HepG2 (cell line): ENCODE measurements at regions not wholly inside any gene's neighbourhood (a gene's known extent, or its start where the extent isn't known, plus 50 kb on each side); places are given as distances from the start of the nearest gene placed in this dataset.

Source experiments
- CTCF ChIP-seq: sonication (generic); formaldehyde crosslinking; IDR thresholded peaks from 2 replicates; pipeline ENCODE4 v1.5.0; 2020; ENCODE audit warnings: mild to moderate bottlenecking, missing genetic modification reagents, moderate library complexity
- EP300 ChIP-seq, 3 experiments: sonication (generic) in 1 of 3; formaldehyde crosslinking in 1 of 3; IDR thresholded peaks; 2 replicates each; pipeline versions ENCODE4 v1.5.1 to v1.6.1; 2011 to 2020; ENCODE audit warnings: low read depth in 2 of 3, low read length in 2 of 3, borderline replicate concordance in 1 of 3, improper control_type of control experiment in 1 of 3, mild to moderate bottlenecking in 1 of 3, missing genetic modification reagents in 1 of 3, moderate library complexity in 1 of 3
- FOXK1 ChIP-seq: sonication (generic); formaldehyde crosslinking; IDR thresholded peaks from 2 replicates; pipeline ENCODE4 v1.4.0; 2020; ENCODE audit warnings: low read depth, missing genetic modification reagents, borderline replicate concordance
- HDAC1 ChIP-seq: sonication (generic); formaldehyde crosslinking; IDR thresholded peaks from 2 replicates; pipeline ENCODE4 v1.5.1; 2020; ENCODE audit warnings: mild to moderate bottlenecking, missing genetic modification reagents
- POLR2A ChIP-seq, 2 experiments: IDR thresholded peaks; 2 replicates each; pipeline ENCODE4 v1.6.1; 2011; ENCODE audit warnings: low read depth in 2 of 2, low read length in 2 of 2, mild to moderate bottlenecking in 1 of 2, moderate library complexity in 1 of 2; ENCODE audit not compliant: insufficient read depth in 1 of 2
- RFX5 ChIP-seq: IDR thresholded peaks from 2 replicates; pipeline ENCODE4 v1.6.1; 2011; ENCODE audit warnings: low read depth, low read length, improper control_type of control experiment
- SIN3A ChIP-seq: IDR thresholded peaks from 2 replicates; pipeline ENCODE4 v1.6.1; 2011; ENCODE audit warnings: low read depth, mild to moderate bottlenecking, control low read depth, low read length, borderline replicate concordance
- TEF ChIP-seq: sonication (generic); formaldehyde crosslinking; IDR thresholded peaks from 2 replicates; pipeline ENCODE4 v1.5.0; 2020; ENCODE audit warnings: missing genetic modification reagents

- peak; percentile 39; the same call in 1 of the 2 replicates for TF ChIP-seq CTCF (CRISPR knock-in tag)
- no peak for TF ChIP-seq RFX5
- TF ChIP-seq TEF, result no peak
- no peak for TF ChIP-seq EP300 (IDR thresholded peaks at IDR 0.05; ENCODE audit: low read depth in 2 of 2, low read length in 2 of 2)
- TF ChIP-seq EP300 (CRISPR knock-in tag; IDR thresholded peaks at IDR 0.05; ENCODE audit: borderline replicate concordance), result no peak
- TF ChIP-seq POLR2A (IDR thresholded peaks at IDR 0.05; ENCODE audit: insufficient read depth in 1 of 2, low read depth in 2 of 2, low read length in 2 of 2), result no peak
- TF ChIP-seq SIN3A, result no peak
- no peak for TF ChIP-seq FOXK1 (CRISPR knock-in tag)
- no peak for TF ChIP-seq HDAC1 (CRISPR knock-in tag)
Observed at GRCh38 chr9:26656003-26656870, 236.4 kb downstream of the CAAP1 start.
